ENCODE measurements at regions not wholly inside any gene's neighbourhood (a gene's known extent, or its start where the extent isn't known, plus 50 kb on each side); places are given as distances from the start of the nearest gene placed in this dataset.
"Not testable (repeated sequence)": the region's sequence is repeated elsewhere in the genome, so short reads cannot be mapped to it uniquely, and the experiment has no call there.

DNA sequence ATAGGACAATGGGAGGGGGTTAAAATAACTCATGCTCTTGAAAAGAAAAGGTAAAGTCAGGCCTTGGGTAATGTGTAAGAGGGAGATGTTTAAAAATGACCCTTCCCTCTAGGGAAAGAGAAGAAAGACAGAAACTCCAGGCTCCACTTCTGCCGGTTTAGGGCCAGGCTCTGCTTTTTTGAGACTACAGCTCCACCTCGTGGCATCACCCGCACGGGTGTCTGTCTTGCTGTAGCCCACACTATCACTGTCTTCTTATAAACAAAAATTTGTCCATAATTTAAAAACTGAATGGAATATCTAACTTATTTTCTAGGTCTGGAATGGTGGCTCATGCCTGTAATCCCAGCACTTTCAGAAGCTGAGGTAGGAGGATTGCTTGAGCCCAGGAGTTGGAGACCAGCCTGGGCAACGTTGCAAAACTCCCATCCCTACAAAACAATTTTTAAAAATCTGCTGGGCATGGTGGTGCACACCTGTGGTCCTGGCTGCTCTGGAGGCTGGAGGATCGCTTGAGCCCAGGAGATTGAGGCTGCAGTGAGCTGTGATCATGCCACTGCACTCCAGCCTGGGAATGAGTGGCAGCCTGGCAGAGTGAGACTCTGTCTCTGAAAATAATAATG lies 65.1 kb upstream of the GTF3A start:
- TF ChIP-seq, protein P1, sequence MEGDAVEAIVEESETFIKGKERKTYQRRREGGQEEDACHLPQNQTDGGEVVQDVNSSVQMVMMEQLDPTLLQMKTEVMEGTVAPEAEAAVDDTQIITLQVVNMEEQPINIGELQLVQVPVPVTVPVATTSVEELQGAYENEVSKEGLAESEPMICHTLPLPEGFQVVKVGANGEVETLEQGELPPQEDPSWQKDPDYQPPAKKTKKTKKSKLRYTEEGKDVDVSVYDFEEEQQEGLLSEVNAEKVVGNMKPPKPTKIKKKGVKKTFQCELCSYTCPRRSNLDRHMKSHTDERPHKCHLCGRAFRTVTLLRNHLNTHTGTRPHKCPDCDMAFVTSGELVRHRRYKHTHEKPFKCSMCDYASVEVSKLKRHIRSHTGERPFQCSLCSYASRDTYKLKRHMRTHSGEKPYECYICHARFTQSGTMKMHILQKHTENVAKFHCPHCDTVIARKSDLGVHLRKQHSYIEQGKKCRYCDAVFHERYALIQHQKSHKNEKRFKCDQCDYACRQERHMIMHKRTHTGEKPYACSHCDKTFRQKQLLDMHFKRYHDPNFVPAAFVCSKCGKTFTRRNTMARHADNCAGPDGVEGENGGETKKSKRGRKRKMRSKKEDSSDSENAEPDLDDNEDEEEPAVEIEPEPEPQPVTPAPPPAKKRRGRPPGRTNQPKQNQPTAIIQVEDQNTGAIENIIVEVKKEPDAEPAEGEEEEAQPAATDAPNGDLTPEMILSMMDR (IDR thresholded peaks at IDR 0.05): peak; percentile 26
- no peaks in the 10 kb centered on the region for H3K36me3 ChIP-seq
- H3K4me3 ChIP-seq (ENCODE audit: low read depth in 1 of 2, low read length in 1 of 2): no peak overlapping the region
- no peak overlapping the region for H3K27ac ChIP-seq
- peaks cover 9 to 10% of the 10 kb centered on the region in 2 experiments for H3K4me1 ChIP-seq (ENCODE audit: control insufficient read depth in 1 of 2, insufficient read depth in 1 of 2, low read depth in 1 of 2, low read length in 1 of 2)
- H3K27me3 ChIP-seq: peaks cover 21% of the 10 kb centered on the region
- no peaks in the 10 kb centered on the region for H3K9me3 ChIP-seq

DNA sequence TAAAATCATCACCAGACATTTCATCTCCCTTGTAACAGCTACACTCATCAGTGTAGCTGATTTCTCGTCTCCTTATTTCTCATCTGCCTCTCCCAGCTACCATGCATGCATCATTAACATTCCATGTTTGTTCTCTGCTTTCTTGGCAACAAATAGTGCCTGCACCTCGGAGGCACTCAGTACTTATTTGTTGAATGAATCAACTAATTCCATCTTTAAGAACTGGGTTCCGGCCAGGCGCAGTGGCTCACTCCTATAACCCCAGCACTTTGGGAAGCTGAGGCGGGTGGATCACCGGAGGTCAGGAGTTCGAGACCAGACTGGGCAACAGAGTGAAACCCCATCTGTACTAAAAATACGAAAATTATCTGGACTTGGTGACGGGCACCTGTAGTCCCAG lies 63.9 kb upstream of the GTF3A start:
- H3K36me3 ChIP-seq: no peaks in the 10 kb centered on the region
- TF ChIP-seq, protein P1 (IDR thresholded peaks at IDR 0.05): no peak
- H3K27ac ChIP-seq: no peak overlapping the region
- H3K9me3 ChIP-seq: no peaks in the 10 kb centered on the region
- H3K4me3 ChIP-seq (ENCODE audit: low read depth in 1 of 2, low read length in 1 of 2): no peak overlapping the region
- H3K27me3 ChIP-seq: peaks cover 28% of the 10 kb centered on the region
- H3K4me1 ChIP-seq (ENCODE audit: control insufficient read depth in 1 of 2, insufficient read depth in 1 of 2, low read depth in 1 of 2, low read length in 1 of 2): peaks cover 9 to 10% of the 10 kb centered on the region in 2 experiments

DNA sequence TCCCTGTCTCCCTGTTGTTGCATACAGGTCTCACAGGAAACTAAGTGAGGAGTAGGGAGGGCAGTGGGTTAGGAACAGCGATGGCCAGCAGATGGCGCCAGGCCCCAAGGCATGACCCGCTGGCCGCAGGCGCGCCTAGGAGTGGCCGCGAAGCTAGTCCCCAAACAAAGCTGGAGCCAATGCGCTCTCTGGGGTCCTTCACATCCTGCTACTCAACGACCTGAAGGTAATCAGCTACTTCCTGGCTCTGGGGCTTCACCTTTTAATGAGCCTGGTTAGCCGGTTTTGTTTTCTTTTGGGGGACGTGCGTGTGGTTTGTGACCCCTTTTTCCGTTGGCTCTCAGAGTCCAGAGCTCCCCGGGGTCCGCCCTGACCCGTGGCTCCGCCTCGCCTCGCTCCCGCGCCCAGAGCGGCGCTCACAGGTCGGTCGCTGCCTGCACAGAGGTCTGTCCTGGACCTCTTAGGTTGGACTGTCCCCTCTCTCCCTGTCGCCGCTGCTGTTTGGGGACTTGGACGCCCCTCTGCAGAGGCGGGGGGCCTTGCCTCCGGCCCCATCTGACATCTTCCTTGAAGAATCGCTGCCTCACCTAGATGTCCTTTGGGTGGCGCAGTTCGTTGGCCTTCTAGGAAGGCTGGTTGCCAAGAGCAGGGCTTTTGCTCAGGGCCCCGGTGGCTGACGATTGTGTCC lies 62.2 kb upstream of the GTF3A start:
- Histone ChIP-seq H3K36me3 (no peaks in the 10 kb centered on the region), H3K9me3 (no peaks in the 10 kb centered on the region), H3K27me3 (peaks cover 42% of the 10 kb centered on the region), H3K27ac (no peak overlapping the region), H3K4me1 (ENCODE audit: control insufficient read depth in 1 of 2, insufficient read depth in 1 of 2, low read depth in 1 of 2, low read length in 1 of 2) (peaks cover 9 to 10% of the 10 kb centered on the region in 2 experiments), H3K4me3 (ENCODE audit: low read depth in 1 of 2, low read length in 1 of 2) (peak overlapping the region; percentile 39 to 46)
- TF ChIP-seq, protein P1 (IDR thresholded peaks at IDR 0.05): peak; percentile 84

DNA sequence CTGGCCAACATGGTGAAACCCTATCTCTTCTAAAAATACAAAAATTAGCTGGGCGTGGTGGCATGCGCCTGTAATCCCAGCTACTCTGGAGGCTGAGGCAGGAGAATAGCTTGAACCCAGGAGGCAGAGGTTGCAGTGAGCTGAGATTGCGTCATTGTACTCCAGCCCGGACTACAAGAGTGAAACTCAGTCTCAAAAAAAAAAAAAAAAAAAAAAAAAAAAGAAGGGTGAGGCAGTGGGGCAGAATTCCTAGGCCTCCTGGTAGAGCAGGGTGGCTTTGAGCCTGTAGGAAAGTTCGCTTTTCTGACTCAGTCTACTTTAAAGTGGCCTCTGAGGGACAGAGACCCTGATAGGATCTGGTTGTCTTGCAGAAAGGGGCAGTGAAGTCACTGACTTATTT lies 60.8 kb upstream of the GTF3A start:
- H3K36me3 ChIP-seq; H3K9me3 ChIP-seq; H3K27ac ChIP-seq; H3K4me3 ChIP-seq (ENCODE audit: low read depth in 1 of 2, low read length in 1 of 2): not testable (repeated sequence)
- H3K4me1 ChIP-seq (ENCODE audit: control insufficient read depth in 1 of 2, insufficient read depth in 1 of 2, low read depth in 1 of 2, low read length in 1 of 2): peaks cover 9 to 10% of the 10 kb centered on the region in 2 experiments
- H3K27me3 ChIP-seq: peaks cover 43% of the 10 kb centered on the region

DNA sequence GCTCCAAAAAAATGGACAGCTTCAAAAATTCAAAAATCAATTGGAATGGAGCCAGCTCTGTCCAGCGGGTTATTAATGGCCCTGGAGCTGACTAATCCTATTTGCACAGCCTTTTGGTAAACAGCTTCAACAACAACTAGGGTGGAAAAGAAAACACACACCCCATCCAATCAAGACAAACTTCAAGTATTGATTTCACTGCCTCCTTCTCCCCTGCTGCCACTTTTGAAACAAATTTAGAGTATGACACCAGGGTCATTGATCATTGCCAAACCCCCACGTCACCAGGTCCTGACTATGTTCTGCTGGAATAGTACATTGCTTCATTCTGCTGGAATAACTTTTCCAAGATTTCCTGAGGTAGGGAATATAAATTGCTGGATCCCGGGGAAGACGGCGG lies 56.8 kb upstream of the GTF3A start:
- H3K4me1 ChIP-seq (ENCODE audit: control insufficient read depth in 1 of 2, insufficient read depth in 1 of 2, low read depth in 1 of 2, low read length in 1 of 2): peaks cover 0 to 1% of the 10 kb centered on the region in 2 experiments
- H3K27me3 ChIP-seq: peaks cover 59% of the 10 kb centered on the region
- no peaks in the 10 kb centered on the region for H3K9me3 ChIP-seq
- H3K36me3 ChIP-seq: no peaks in the 10 kb centered on the region
- TF ChIP-seq, protein P1 (IDR thresholded peaks at IDR 0.05): no peak
- no peak overlapping the region for H3K4me3 ChIP-seq (ENCODE audit: low read depth in 1 of 2, low read length in 1 of 2)
- H3K27ac ChIP-seq: no peak overlapping the region

DNA sequence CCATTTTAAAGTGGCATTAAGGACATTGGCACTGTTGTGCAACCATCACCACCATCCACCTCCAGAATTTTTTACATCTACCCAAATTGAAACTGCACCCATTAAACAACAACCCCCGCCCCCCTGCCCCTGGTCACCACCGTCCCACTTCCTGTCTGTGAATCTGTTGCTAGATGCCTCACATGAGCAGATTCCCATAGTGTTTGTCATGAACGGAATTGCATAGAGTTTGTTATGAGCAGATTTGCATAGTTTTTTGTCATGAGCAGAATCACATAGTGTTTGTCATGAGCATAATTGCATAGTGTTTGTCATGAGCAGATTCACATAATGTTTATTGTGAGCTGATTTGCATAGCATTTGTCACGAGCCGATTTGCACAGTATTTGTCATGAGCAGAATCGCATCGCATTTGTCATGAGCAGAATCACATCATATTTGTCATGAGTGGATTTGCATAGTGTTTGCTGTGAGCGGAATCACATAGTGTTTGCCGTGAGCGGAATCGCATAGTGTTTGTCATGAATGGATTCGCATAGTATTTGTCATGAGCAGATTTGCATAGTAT lies 54.0 kb upstream of the GTF3A start:
- TF ChIP-seq, protein P1 (IDR thresholded peaks at IDR 0.05): no peak
- Histone ChIP-seq H3K4me1 (ENCODE audit: control insufficient read depth in 1 of 2, insufficient read depth in 1 of 2, low read depth in 1 of 2, low read length in 1 of 2) (peaks cover 0 to 6% of the 10 kb centered on the region in 2 experiments), H3K4me3 (ENCODE audit: low read depth in 1 of 2, low read length in 1 of 2) (no peak overlapping the region), H3K36me3 (no peaks in the 10 kb centered on the region), H3K27me3 (peaks cover 59% of the 10 kb centered on the region), H3K9me3 (no peaks in the 10 kb centered on the region), H3K27ac (no peak overlapping the region)

Measured in neutrophil (primary cell).